ENCODE measurements at regions not wholly inside any gene's neighbourhood (a gene's known extent, or its start where the extent isn't known, plus 50 kb on each side); places are given as distances from the start of the nearest gene placed in this dataset.

DNA sequence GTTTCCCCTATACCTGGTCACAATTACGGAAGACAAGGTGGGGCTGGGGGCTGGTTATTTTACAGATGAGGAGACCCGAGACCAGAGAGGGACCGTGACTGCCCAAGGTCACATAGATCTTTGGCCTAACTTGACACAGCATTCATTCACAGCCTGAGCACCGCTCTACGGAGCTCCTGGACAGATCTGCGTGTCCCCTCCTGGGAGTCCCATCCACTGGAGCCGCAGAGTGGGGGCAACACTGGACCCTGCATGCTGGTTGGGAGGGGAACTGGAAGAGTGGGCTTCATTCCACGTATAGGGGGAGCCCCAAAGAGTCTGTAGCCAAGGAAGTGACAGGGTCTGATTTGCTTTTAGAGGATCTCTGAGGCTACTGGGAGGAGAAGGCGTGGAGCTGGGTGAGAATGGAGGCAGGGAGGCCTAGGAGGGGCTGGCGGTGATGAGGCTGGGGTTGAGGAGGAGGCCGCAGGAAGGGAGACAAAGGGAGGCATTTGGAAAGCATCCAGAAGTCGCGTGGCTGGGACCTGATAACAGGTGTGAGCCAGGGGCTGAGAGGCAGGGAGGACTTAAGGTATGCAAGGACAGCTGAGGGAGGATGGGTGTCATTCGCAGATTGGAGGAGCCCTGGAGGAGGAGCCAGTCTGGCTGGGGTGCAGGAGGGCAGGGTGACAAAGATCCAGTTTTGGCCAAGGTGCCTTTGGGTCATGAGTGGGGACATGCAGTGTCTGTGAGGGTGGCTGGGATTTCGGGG is 64.3 kb upstream of the IER5L start:
- no peaks in the 10 kb centered on the region for H3K27me3 ChIP-seq (ENCODE audit: insufficient read depth, poor library complexity, severe bottlenecking)
- H3K4me3 ChIP-seq (ENCODE audit: severe bottlenecking), result no peak overlapping the region
- ATAC-seq (ENCODE audit: low read depth) (no peak), DNase-seq (ENCODE audit: low spot score) (peak; percentile 34)
- no peak overlapping the region for H3K27ac ChIP-seq (ENCODE audit: poor library complexity, severe bottlenecking)
- no peak for TF ChIP-seq CTCF (IDR thresholded peaks at IDR 0.05; ENCODE audit: poor library complexity, severe bottlenecking)
- no peaks in the 10 kb centered on the region for H3K36me3 ChIP-seq (ENCODE audit: low read depth)
- H3K9me3 ChIP-seq (ENCODE audit: severe bottlenecking), result no peaks in the 10 kb centered on the region
- H3K4me1 ChIP-seq (ENCODE audit: insufficient read depth, poor library complexity, severe bottlenecking), result no peaks in the 10 kb centered on the region

GRCh38 chr9:129241725-129242124 is 63.7 kb upstream of the IER5L start:
- H3K4me1 ChIP-seq (ENCODE audit: insufficient read depth, poor library complexity, severe bottlenecking), result no peaks in the 10 kb centered on the region
- ATAC-seq (ENCODE audit: low read depth) (no peak), DNase-seq (ENCODE audit: low spot score) (peak; percentile 28)
- no peaks in the 10 kb centered on the region for H3K27me3 ChIP-seq (ENCODE audit: insufficient read depth, poor library complexity, severe bottlenecking)
- H3K9me3 ChIP-seq (ENCODE audit: severe bottlenecking), result no peaks in the 10 kb centered on the region
- TF ChIP-seq CTCF (IDR thresholded peaks at IDR 0.05; ENCODE audit: poor library complexity, severe bottlenecking), result no peak
- no peak overlapping the region for H3K4me3 ChIP-seq (ENCODE audit: severe bottlenecking)
- no peaks in the 10 kb centered on the region for H3K36me3 ChIP-seq (ENCODE audit: low read depth)
- no peak overlapping the region for H3K27ac ChIP-seq (ENCODE audit: poor library complexity, severe bottlenecking)

GRCh38 chr9:129240581-129241211 is 62.6 kb upstream of the IER5L start:
- no peaks in the 10 kb centered on the region for H3K4me1 ChIP-seq (ENCODE audit: insufficient read depth, poor library complexity, severe bottlenecking)
- no peaks in the 10 kb centered on the region for H3K36me3 ChIP-seq (ENCODE audit: low read depth)
- no peak overlapping the region for H3K27ac ChIP-seq (ENCODE audit: poor library complexity, severe bottlenecking)
- DNase-seq (ENCODE audit: low spot score) (peak; percentile 25), ATAC-seq (ENCODE audit: low read depth) (no peak)
- no peaks in the 10 kb centered on the region for H3K27me3 ChIP-seq (ENCODE audit: insufficient read depth, poor library complexity, severe bottlenecking)
- no peaks in the 10 kb centered on the region for H3K9me3 ChIP-seq (ENCODE audit: severe bottlenecking)
- no peak for TF ChIP-seq CTCF (IDR thresholded peaks at IDR 0.05; ENCODE audit: poor library complexity, severe bottlenecking)
- H3K4me3 ChIP-seq (ENCODE audit: severe bottlenecking), result no peak overlapping the region

DNA sequence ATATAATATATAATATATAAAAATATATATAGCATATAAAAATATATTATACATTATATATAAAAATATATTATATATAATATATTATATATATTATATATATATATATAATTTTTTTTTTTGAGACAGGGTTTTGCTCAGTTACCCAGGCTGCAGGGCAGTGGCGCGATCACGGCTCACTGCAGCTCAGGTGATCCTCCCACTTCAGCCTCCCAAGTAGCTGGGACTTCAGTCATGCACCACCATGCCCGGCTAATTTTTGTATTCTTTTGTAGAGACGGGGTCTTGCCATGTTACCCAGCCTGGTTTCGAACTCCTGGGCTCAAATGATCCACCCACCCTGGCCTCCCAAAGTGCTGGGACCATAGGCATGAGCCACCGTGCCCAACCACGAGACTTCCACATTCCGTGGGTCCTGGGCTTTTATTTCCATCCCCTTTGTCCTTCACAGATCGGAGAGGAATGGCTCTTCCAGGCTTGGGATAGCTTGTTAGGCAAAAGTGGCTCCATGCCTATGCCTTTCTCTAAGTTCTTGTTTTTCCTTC is 62.0 kb upstream of the IER5L start:
- no peak for TF ChIP-seq CTCF (IDR thresholded peaks at IDR 0.05; ENCODE audit: poor library complexity, severe bottlenecking)
- no peaks in the 10 kb centered on the region for H3K36me3 ChIP-seq (ENCODE audit: low read depth)

GRCh38 chr9:129237803-129238202 is 59.7 kb upstream of the IER5L start:
- H3K27me3 ChIP-seq (ENCODE audit: insufficient read depth, poor library complexity, severe bottlenecking), result no peaks in the 10 kb centered on the region

More for the DNA sequence above, 62.0 kb upstream of the IER5L start:
- Histone ChIP-seq H3K27me3 (ENCODE audit: insufficient read depth, poor library complexity, severe bottlenecking) (no peaks in the 10 kb centered on the region), H3K9me3 (ENCODE audit: severe bottlenecking) (no peaks in the 10 kb centered on the region), H3K27ac (ENCODE audit: poor library complexity, severe bottlenecking) (no peak overlapping the region), H3K4me3 (ENCODE audit: severe bottlenecking) (no peak overlapping the region), H3K4me1 (ENCODE audit: insufficient read depth, poor library complexity, severe bottlenecking) (no peaks in the 10 kb centered on the region)
- ATAC-seq (ENCODE audit: low read depth) (no peak), DNase-seq (ENCODE audit: low spot score) (peak; percentile 7)

More at GRCh38 chr9:129237803-129238202, 59.7 kb upstream of the IER5L start:
- no peaks in the 10 kb centered on the region for H3K4me1 ChIP-seq (ENCODE audit: insufficient read depth, poor library complexity, severe bottlenecking)
- no peaks in the 10 kb centered on the region for H3K36me3 ChIP-seq (ENCODE audit: low read depth)
- DNase-seq (ENCODE audit: low spot score) (no peak), ATAC-seq (ENCODE audit: low read depth) (no peak)
- H3K9me3 ChIP-seq (ENCODE audit: severe bottlenecking), result no peaks in the 10 kb centered on the region
- H3K27ac ChIP-seq (ENCODE audit: poor library complexity, severe bottlenecking), result no peak overlapping the region
- H3K4me3 ChIP-seq (ENCODE audit: severe bottlenecking), result no peak overlapping the region
- TF ChIP-seq CTCF (IDR thresholded peaks at IDR 0.05; ENCODE audit: poor library complexity, severe bottlenecking), result no peak

Data from RWPE2 (cell line).